Stomach (tissue), 8 donors: ENCODE measurements at regions not wholly inside any gene's neighbourhood (a gene's known extent, or its start where the extent isn't known, plus 50 kb on each side); places are given as distances from the start of the nearest gene placed in this dataset.

Experiments
- DNase-seq, 2 donors: peaks; one replicate each; pipeline versions ENCODE4 v3.0.0 to v3.0.0-alpha.2; 2013 to 2019
- H3K27ac ChIP-seq, 5 donors: fragments of 200-600 bp in 4 of 5; sonication (generic) in 4 of 5; one replicate each; pipeline ENCODE4 v1.5.1; 2013 to 2019; ENCODE audit warnings: mild to moderate bottlenecking in 1 of 5, moderate library complexity in 1 of 5
- H3K27me3 ChIP-seq, 3 donors: fragments of 200-600 bp; sonication (generic); one replicate each; pipeline ENCODE4 v1.5.1; 2017 to 2019; ENCODE audit warnings: mixed run types in 1 of 3
- H3K36me3 ChIP-seq, 4 donors: fragments of 200-600 bp; sonication (generic); 1 replicate in 3 of 4; 2 replicates in 1 of 4; pipeline ENCODE4 v1.5.1; 2016 to 2019
- H3K4me1 ChIP-seq, 4 donors: fragments of 200-600 bp; sonication (generic); one replicate each; pipeline ENCODE4 v1.5.1; 2016 to 2019
- H3K4me3 ChIP-seq, 4 donors: fragments of 200-600 bp; sonication (generic) in 3 of 4; one replicate each; pipeline ENCODE4 v1.5.1; 2016 to 2019; ENCODE audit warnings: mild to moderate bottlenecking in 1 of 4
- H3K9me3 ChIP-seq, 4 donors: fragments of 200-600 bp; sonication (generic); one replicate each; pipeline ENCODE4 v1.5.1; 2016 to 2019
- EP300 ChIP-seq: sonication (generic); formaldehyde crosslinking; IDR thresholded peaks from one replicate; pipeline ENCODE4 v1.6.1; 2017; ENCODE audit warnings: antibody characterized with exemption
- POLR2A ChIP-seq, 4 donors: fragments of 450-650 bp; IDR thresholded peaks; one replicate each; pipeline ENCODE4 v1.6.1; 2016; ENCODE audit warnings: antibody characterized with exemption in 4 of 4, control low read depth in 2 of 4, mild to moderate bottlenecking in 1 of 4, moderate library complexity in 1 of 4
- POLR2AphosphoS5 ChIP-seq, 3 donors: sonication (generic); formaldehyde crosslinking; IDR thresholded peaks; one replicate each; pipeline ENCODE4 v1.6.1; 2016; ENCODE audit warnings: antibody characterized with exemption in 3 of 3
- WGBS, 5 donors: extraction: QIAGEN DNeasy Blood & Tissue Kit in 3 of 5; methylation state at CpG; one replicate each; pipeline versions ENCODE4 v1.1.5 to v1.1.7; 2013 to 2018; 5-methylcytosine and 5-hydroxymethylcytosine counted together
- intact Hi-C: fragments of 100-400 bp; cut with DNase I; formaldehyde crosslinking; loops from one replicate; pipeline ENCODE4 v1.15.1; 2023; ENCODE audit warnings: low total_unique reads
- TF ChIP-seq, protein P1 (sequence below), 7 experiments: fragments of 450-650 bp in 4 of 7; fragments of 200-600 bp in 3 of 7; sonication (generic) in 3 of 7; IDR thresholded peaks; one replicate each; pipeline ENCODE4 v1.5.1; 2016 to 2019; ENCODE audit warnings: antibody characterized with exemption in 7 of 7, control low read depth in 2 of 7, mild to moderate bottlenecking in 1 of 7
- donor health status: healthy with polysubstance abuse.
- donor health status: Bipolar disorder and iron deficiency.
- donor health status: healthy.

DNA sequence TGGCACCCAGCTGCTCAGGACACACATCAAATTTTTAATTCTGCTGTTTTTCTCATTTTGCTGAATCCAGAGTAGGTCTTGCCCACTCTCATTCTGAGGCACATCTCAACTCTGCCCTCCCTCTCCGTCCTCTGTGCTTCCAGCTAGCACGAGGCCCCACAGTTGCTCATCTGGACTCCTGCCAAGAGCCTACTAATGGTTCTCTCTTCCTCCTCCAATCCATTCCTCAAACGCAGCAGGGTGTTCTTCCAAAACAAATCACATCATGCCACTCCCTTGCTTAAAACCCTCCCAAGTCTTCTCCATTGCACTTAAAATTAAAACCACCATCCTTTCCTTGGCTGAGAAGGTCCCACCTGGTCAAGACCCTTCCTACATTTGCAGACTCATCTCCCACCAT lies 49.8 kb upstream of the SCAF4 start:
- Histone ChIP-seq H3K4me3 (no peak overlapping the region), H3K9me3 (no peaks in the 10 kb centered on the region), H3K27ac (no peak overlapping the region), H3K4me1 (peaks cover 0 to 9% (median 0%) of the 10 kb centered on the region in 4 donors), H3K27me3 (no peaks in the 10 kb centered on the region), H3K36me3 (no peaks in the 10 kb centered on the region)
- WGBS, 5 donors, result 2 to 4% (median 3%) methylated on average over 3 of the region's 3 CpGs
- DNase-seq, result peak in 1 of 2 donors; percentile 75
- TF ChIP-seq, protein P1, sequence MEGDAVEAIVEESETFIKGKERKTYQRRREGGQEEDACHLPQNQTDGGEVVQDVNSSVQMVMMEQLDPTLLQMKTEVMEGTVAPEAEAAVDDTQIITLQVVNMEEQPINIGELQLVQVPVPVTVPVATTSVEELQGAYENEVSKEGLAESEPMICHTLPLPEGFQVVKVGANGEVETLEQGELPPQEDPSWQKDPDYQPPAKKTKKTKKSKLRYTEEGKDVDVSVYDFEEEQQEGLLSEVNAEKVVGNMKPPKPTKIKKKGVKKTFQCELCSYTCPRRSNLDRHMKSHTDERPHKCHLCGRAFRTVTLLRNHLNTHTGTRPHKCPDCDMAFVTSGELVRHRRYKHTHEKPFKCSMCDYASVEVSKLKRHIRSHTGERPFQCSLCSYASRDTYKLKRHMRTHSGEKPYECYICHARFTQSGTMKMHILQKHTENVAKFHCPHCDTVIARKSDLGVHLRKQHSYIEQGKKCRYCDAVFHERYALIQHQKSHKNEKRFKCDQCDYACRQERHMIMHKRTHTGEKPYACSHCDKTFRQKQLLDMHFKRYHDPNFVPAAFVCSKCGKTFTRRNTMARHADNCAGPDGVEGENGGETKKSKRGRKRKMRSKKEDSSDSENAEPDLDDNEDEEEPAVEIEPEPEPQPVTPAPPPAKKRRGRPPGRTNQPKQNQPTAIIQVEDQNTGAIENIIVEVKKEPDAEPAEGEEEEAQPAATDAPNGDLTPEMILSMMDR (IDR thresholded peaks at IDR 0.05), result no peak
- TF ChIP-seq EP300 (no peak), POLR2AphosphoS5 (IDR thresholded peaks at IDR 0.05) (no peak), POLR2A (IDR thresholded peaks at IDR 0.05) (no peak)
- intact Hi-C loops, result no loop called here
